ENCODE measurements at regions not wholly inside any gene's neighbourhood (a gene's known extent, or its start where the extent isn't known, plus 50 kb on each side); places are given as distances from the start of the nearest gene placed in this dataset.

- intact Hi-C loops (cut with DNase I): no loop called here
These were observed 380.8 kb upstream of the RGS6 start for GRCh38 chr14:71551291-71551950.

DNA sequence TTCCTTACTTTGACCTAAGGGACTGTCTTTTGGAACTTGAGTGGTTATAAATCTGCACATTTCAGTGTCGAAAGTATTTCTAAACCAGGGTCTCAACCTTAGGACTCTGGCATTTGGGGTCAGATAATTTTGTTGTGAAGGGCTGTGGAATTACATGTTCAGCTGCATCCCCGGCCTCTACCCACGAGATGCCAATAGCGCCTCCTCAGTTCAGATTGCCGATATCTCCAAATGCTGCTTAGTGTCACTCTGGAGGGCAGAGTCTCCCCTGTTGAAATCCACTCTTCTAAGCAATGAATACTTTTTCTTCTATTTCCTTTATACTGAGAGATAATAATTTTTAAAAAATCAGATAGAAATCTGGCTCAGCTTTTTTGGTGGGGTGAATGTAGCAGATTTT lies 379.4 kb upstream of the RGS6 start:
- Histone ChIP-seq H3K4me3 (ENCODE audit: low read length in 3 of 3) (no peak overlapping the region), H3K4me1 (ENCODE audit: control insufficient read depth in 2 of 3, insufficient read depth in 2 of 3, low read depth in 1 of 3, low read length in 3 of 3) (peaks cover 0 to 2% (median 0%) of the 10 kb centered on the region in 3 donors), H3K9ac (ENCODE audit: low read length in 3 of 3) (no peak overlapping the region), H3K27me3 (ENCODE audit: control insufficient read depth, insufficient read depth, low read length) (no peaks in the 10 kb centered on the region), H3K9me3 (ENCODE audit: control insufficient read depth in 2 of 3, insufficient read depth in 1 of 3, low read length in 3 of 3) (no peaks in the 10 kb centered on the region), H3K27ac (ENCODE audit: low read depth in 2 of 2, low read length in 2 of 2) (no peak overlapping the region), H3K36me3 (ENCODE audit: control insufficient read depth in 2 of 3, insufficient read depth in 3 of 3, low read length in 3 of 3) (no peaks in the 10 kb centered on the region)
- intact Hi-C loops (cut with DNase I): no loop called here
- DNase-seq: no peak
- FAIRE-seq: no peak
- TF ChIP-seq, protein P1, sequence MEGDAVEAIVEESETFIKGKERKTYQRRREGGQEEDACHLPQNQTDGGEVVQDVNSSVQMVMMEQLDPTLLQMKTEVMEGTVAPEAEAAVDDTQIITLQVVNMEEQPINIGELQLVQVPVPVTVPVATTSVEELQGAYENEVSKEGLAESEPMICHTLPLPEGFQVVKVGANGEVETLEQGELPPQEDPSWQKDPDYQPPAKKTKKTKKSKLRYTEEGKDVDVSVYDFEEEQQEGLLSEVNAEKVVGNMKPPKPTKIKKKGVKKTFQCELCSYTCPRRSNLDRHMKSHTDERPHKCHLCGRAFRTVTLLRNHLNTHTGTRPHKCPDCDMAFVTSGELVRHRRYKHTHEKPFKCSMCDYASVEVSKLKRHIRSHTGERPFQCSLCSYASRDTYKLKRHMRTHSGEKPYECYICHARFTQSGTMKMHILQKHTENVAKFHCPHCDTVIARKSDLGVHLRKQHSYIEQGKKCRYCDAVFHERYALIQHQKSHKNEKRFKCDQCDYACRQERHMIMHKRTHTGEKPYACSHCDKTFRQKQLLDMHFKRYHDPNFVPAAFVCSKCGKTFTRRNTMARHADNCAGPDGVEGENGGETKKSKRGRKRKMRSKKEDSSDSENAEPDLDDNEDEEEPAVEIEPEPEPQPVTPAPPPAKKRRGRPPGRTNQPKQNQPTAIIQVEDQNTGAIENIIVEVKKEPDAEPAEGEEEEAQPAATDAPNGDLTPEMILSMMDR (IDR thresholded peaks at IDR 0.05; ENCODE audit: borderline replicate concordance, extremely low read depth, insufficient read depth): no peak

More at GRCh38 chr14:71551291-71551950, 380.8 kb upstream of the RGS6 start:
- peaks cover 0 to 2% (median 0%) of the 10 kb centered on the region in 3 donors for H3K4me1 ChIP-seq (ENCODE audit: control insufficient read depth in 2 of 3, insufficient read depth in 2 of 3, low read depth in 1 of 3, low read length in 3 of 3)
- H3K9me3 ChIP-seq (ENCODE audit: control insufficient read depth in 2 of 3, insufficient read depth in 1 of 3, low read length in 3 of 3): no peaks in the 10 kb centered on the region
- TF ChIP-seq, protein P1 (IDR thresholded peaks at IDR 0.05; ENCODE audit: borderline replicate concordance, extremely low read depth, insufficient read depth): no peak
- no peak for FAIRE-seq
- H3K36me3 ChIP-seq (ENCODE audit: control insufficient read depth in 2 of 3, insufficient read depth in 3 of 3, low read length in 3 of 3): no peaks in the 10 kb centered on the region
- H3K27ac ChIP-seq (ENCODE audit: low read depth in 2 of 2, low read length in 2 of 2): no peak overlapping the region
- no peaks in the 10 kb centered on the region for H3K27me3 ChIP-seq (ENCODE audit: control insufficient read depth, insufficient read depth, low read length)
- no peak overlapping the region for H3K9ac ChIP-seq (ENCODE audit: low read length in 3 of 3)
- DNase-seq: no peak
- H3K4me3 ChIP-seq (ENCODE audit: low read length in 3 of 3): no peak overlapping the region

GRCh38 chr14:71553779-71554178 lies 378.4 kb upstream of the RGS6 start:
- Histone ChIP-seq H3K9me3 (ENCODE audit: control insufficient read depth in 2 of 3, insufficient read depth in 1 of 3, low read length in 3 of 3) (no peaks in the 10 kb centered on the region), H3K4me1 (ENCODE audit: control insufficient read depth in 2 of 3, insufficient read depth in 2 of 3, low read depth in 1 of 3, low read length in 3 of 3) (peaks cover 0 to 2% (median 0%) of the 10 kb centered on the region in 3 donors), H3K9ac (ENCODE audit: low read length in 3 of 3) (no peak overlapping the region), H3K4me3 (ENCODE audit: low read length in 3 of 3) (no peak overlapping the region), H3K36me3 (ENCODE audit: control insufficient read depth in 2 of 3, insufficient read depth in 3 of 3, low read length in 3 of 3) (no peaks in the 10 kb centered on the region), H3K27ac (ENCODE audit: low read depth in 2 of 2, low read length in 2 of 2) (no peak overlapping the region), H3K27me3 (ENCODE audit: control insufficient read depth, insufficient read depth, low read length) (no peaks in the 10 kb centered on the region)
- TF ChIP-seq, protein P1 (IDR thresholded peaks at IDR 0.05; ENCODE audit: borderline replicate concordance, extremely low read depth, insufficient read depth): no peak
- DNase-seq (no peak), FAIRE-seq (peak; percentile 50)
- intact Hi-C loops (cut with DNase I): no loop called here

- FAIRE-seq (no peak), DNase-seq (no peak)
- Histone ChIP-seq H3K36me3 (ENCODE audit: control insufficient read depth in 2 of 3, insufficient read depth in 3 of 3, low read length in 3 of 3) (no peaks in the 10 kb centered on the region), H3K4me1 (ENCODE audit: control insufficient read depth in 2 of 3, insufficient read depth in 2 of 3, low read depth in 1 of 3, low read length in 3 of 3) (peaks cover 0 to 2% (median 0%) of the 10 kb centered on the region in 3 donors), H3K27ac (ENCODE audit: low read depth in 2 of 2, low read length in 2 of 2) (no peak overlapping the region), H3K27me3 (ENCODE audit: control insufficient read depth, insufficient read depth, low read length) (no peaks in the 10 kb centered on the region), H3K9ac (ENCODE audit: low read length in 3 of 3) (no peak overlapping the region), H3K9me3 (ENCODE audit: control insufficient read depth in 2 of 3, insufficient read depth in 1 of 3, low read length in 3 of 3) (no peaks in the 10 kb centered on the region), H3K4me3 (ENCODE audit: low read length in 3 of 3) (no peak overlapping the region)
- TF ChIP-seq, protein P1 (IDR thresholded peaks at IDR 0.05; ENCODE audit: borderline replicate concordance, extremely low read depth, insufficient read depth): no peak
- intact Hi-C loops (cut with DNase I): no loop called here
These were observed 377.9 kb upstream of the RGS6 start for GRCh38 chr14:71554323-71554722.

Measured in kidney (tissue), 13 donors.